HL-60 (cell line): ENCODE measurements at regions not wholly inside any gene's neighbourhood (a gene's known extent, or its start where the extent isn't known, plus 50 kb on each side); places are given as distances from the start of the nearest gene placed in this dataset.

Source experiments
- POLR2AphosphoS5 ChIP-seq: IDR thresholded peaks from 2 replicates; pipeline ENCODE4 v1.6.1; 2012; ENCODE audit warnings: low read depth
- SPI1 ChIP-seq: IDR thresholded peaks from 2 replicates; pipeline ENCODE4 v1.6.1; 2012; ENCODE audit warnings: low read depth, mild to moderate bottlenecking, borderline replicate concordance
- TF ChIP-seq, protein P1 (sequence below): IDR thresholded peaks from one replicate; pipeline ENCODE4 v1.5.1; 2011; ENCODE audit warnings: low read length, control low read depth, inconsistent platforms; ENCODE audit not compliant: insufficient read depth

GRCh38 chr3:160069986-160070385 lies 81.4 kb downstream of the IL12A start:
- TF ChIP-seq, protein P1, sequence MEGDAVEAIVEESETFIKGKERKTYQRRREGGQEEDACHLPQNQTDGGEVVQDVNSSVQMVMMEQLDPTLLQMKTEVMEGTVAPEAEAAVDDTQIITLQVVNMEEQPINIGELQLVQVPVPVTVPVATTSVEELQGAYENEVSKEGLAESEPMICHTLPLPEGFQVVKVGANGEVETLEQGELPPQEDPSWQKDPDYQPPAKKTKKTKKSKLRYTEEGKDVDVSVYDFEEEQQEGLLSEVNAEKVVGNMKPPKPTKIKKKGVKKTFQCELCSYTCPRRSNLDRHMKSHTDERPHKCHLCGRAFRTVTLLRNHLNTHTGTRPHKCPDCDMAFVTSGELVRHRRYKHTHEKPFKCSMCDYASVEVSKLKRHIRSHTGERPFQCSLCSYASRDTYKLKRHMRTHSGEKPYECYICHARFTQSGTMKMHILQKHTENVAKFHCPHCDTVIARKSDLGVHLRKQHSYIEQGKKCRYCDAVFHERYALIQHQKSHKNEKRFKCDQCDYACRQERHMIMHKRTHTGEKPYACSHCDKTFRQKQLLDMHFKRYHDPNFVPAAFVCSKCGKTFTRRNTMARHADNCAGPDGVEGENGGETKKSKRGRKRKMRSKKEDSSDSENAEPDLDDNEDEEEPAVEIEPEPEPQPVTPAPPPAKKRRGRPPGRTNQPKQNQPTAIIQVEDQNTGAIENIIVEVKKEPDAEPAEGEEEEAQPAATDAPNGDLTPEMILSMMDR = no peak
- no peak for TF ChIP-seq SPI1
- TF ChIP-seq POLR2AphosphoS5 = no peak
